Loucy (cell line): ENCODE measurements at regions not wholly inside any gene's neighbourhood (a gene's known extent, or its start where the extent isn't known, plus 50 kb on each side); places are given as distances from the start of the nearest gene placed in this dataset.

Source experiments
- H2AFZ ChIP-seq: fragments of 200-600 bp; sonication (generic); 2 replicates; pipeline ENCODE4 v1.6.0; 2016; ENCODE audit warnings: antibody characterized with exemption, mild to moderate bottlenecking, low read length, moderate library complexity
- H3F3A ChIP-seq: fragments of 200-600 bp; 2 replicates; pipeline ENCODE4 v1.6.0; 2016; ENCODE audit warnings: antibody characterized with exemption, low read depth, mild to moderate bottlenecking
- H3K27me3 ChIP-seq: fragments of 200-600 bp; sonication (generic); 2 replicates; pipeline ENCODE4 v1.6.1; 2014; ENCODE audit warnings: low read length, mild to moderate bottlenecking; ENCODE audit not compliant: insufficient read depth, poor library complexity, severe bottlenecking
- H3K36me3 ChIP-seq: fragments of 200-600 bp; sonication (generic); 2 replicates; pipeline ENCODE4 v1.6.1; 2016; ENCODE audit warnings: low read length; ENCODE audit not compliant: insufficient read depth
- H3K4me1 ChIP-seq: fragments of 200-600 bp; sonication (generic); 2 replicates; pipeline ENCODE4 v1.5.1; 2014; ENCODE audit warnings: low read length, mild to moderate bottlenecking; ENCODE audit not compliant: insufficient read depth, poor library complexity, severe bottlenecking
- H3K4me2 ChIP-seq: fragments of 200-600 bp; sonication (generic); 2 replicates; pipeline ENCODE4 v1.6.0; 2014; ENCODE audit warnings: antibody characterized with exemption, low read length, low read depth, mild to moderate bottlenecking; ENCODE audit not compliant: poor library complexity, severe bottlenecking
- H3K4me3 ChIP-seq: fragments of 200-600 bp; sonication (generic); 2 replicates; pipeline ENCODE4 v1.5.1; 2014; ENCODE audit warnings: low read length, mild to moderate bottlenecking, mixed read lengths; ENCODE audit not compliant: poor library complexity, severe bottlenecking
- H3K79me2 ChIP-seq: fragments of 200-600 bp; sonication (generic); 2 replicates; pipeline ENCODE4 v1.6.1; 2014; ENCODE audit warnings: low read length; ENCODE audit not compliant: insufficient read depth
- H3K9ac ChIP-seq: fragments of 200-600 bp; sonication (generic); 2 replicates; pipeline ENCODE4 v1.6.0; 2014; ENCODE audit warnings: mild to moderate bottlenecking, low read depth, low read length, moderate library complexity; ENCODE audit not compliant: poor library complexity, severe bottlenecking
- H3K9me2 ChIP-seq: fragments of 200-600 bp; sonication (generic); replicated peaks from 2 replicates; pipeline ENCODE4 v1.6.1; 2016; ENCODE audit warnings: low read depth, low read length, mixed read lengths
- H3K9me3 ChIP-seq: fragments of 200-600 bp; sonication (generic); 2 replicates; pipeline ENCODE4 v1.6.1; 2014; ENCODE audit warnings: mild to moderate bottlenecking, antibody characterized with exemption, low read length, low read depth; ENCODE audit not compliant: insufficient read depth
- H4K20me1 ChIP-seq: fragments of 200-600 bp; sonication (generic); 2 replicates; pipeline ENCODE4 v1.6.0; 2014; ENCODE audit warnings: antibody characterized with exemption, low read length, mild to moderate bottlenecking; ENCODE audit not compliant: insufficient read depth, poor library complexity, severe bottlenecking
- CTCF ChIP-seq: fragments of 200-600 bp; sonication (generic); conservative IDR thresholded peaks from 2 replicates; pipeline ENCODE4 v1.5.1; 2014; ENCODE audit warnings: mild to moderate bottlenecking, antibody characterized with exemption, low read length
- EZH2phosphoT487 ChIP-seq: fragments of 200-600 bp; IDR thresholded peaks from 2 replicates; pipeline ENCODE4 v1.6.1; 2018; ENCODE audit warnings: antibody characterized with exemption, mild to moderate bottlenecking, moderate library complexity, borderline replicate concordance

- H3K4me3 ChIP-seq = no peak overlapping the region
- no peaks in the 10 kb centered on the region for H3K79me2 ChIP-seq
- H3K4me2 ChIP-seq = no peak overlapping the region
- no peaks in the 10 kb centered on the region for H3K36me3 ChIP-seq
- H3K9me3 ChIP-seq = no peaks in the 10 kb centered on the region
- no peak for TF ChIP-seq EZH2phosphoT487
- no peak for TF ChIP-seq CTCF
- H2AFZ ChIP-seq = no peak overlapping the region
- no peaks in the 10 kb centered on the region for H4K20me1 ChIP-seq
- no peaks in the 10 kb centered on the region for H3F3A ChIP-seq
- H3K9ac ChIP-seq = no peak overlapping the region
- no peaks in the 10 kb centered on the region for H3K9me2 ChIP-seq
- no peaks in the 10 kb centered on the region for H3K4me1 ChIP-seq
- no peaks in the 10 kb centered on the region for H3K27me3 ChIP-seq
These were observed 145.7 kb upstream of the LRFN2 start for GRCh38 chr6:40732878-40733277.

GRCh38 chr6:40728643-40729042 is 141.5 kb upstream of the LRFN2 start:
- Histone ChIP-seq H3K9me3 (no peaks in the 10 kb centered on the region), H2AFZ (no peak overlapping the region), H3K9me2 (no peaks in the 10 kb centered on the region), H3K4me3 (no peak overlapping the region), H3K36me3 (no peaks in the 10 kb centered on the region), H3K4me1 (peaks cover 3% of the 10 kb centered on the region), H4K20me1 (no peaks in the 10 kb centered on the region), H3K9ac (no peak overlapping the region), H3K4me2 (no peak overlapping the region), H3K27me3 (no peaks in the 10 kb centered on the region), H3F3A (no peaks in the 10 kb centered on the region), H3K79me2 (no peaks in the 10 kb centered on the region)
- TF ChIP-seq CTCF (no peak), EZH2phosphoT487 (no peak)

- TF ChIP-seq CTCF (peak; percentile 48), EZH2phosphoT487 (no peak)
- H3K36me3 ChIP-seq = no peaks in the 10 kb centered on the region
- no peak overlapping the region for H2AFZ ChIP-seq
These were observed 140.1 kb upstream of the LRFN2 start for GRCh38 chr6:40727271-40727670.

More at GRCh38 chr6:40727271-40727670, 140.1 kb upstream of the LRFN2 start:
- no peaks in the 10 kb centered on the region for H3K9me3 ChIP-seq
- no peaks in the 10 kb centered on the region for H3K79me2 ChIP-seq
- no peak overlapping the region for H3K9ac ChIP-seq
- H3K4me3 ChIP-seq = no peak overlapping the region
- H3K27me3 ChIP-seq = no peaks in the 10 kb centered on the region
- no peaks in the 10 kb centered on the region for H3K9me2 ChIP-seq
- no peaks in the 10 kb centered on the region for H4K20me1 ChIP-seq
- H3K4me1 ChIP-seq = peaks cover 3% of the 10 kb centered on the region
- H3K4me2 ChIP-seq = no peak overlapping the region
- no peaks in the 10 kb centered on the region for H3F3A ChIP-seq
